Ecto neural progenitor cell (in vitro differentiated cells): ENCODE measurements at regions not wholly inside any gene's neighbourhood (a gene's known extent, or its start where the extent isn't known, plus 50 kb on each side); places are given as distances from the start of the nearest gene placed in this dataset.
"Not testable (repeated sequence)": the region's sequence is repeated elsewhere in the genome, so short reads cannot be mapped to it uniquely, and the experiment has no call there.

ENCODE experiments used
- DNase-seq: peaks from one replicate; pipeline ENCODE4 v3.0.0-alpha.2; 2018; ENCODE audit warnings: low spot score

GRCh38 chr21:32884062-32884461, 112.5 kb upstream of the PAXBP1 start:
- no peak for DNase-seq

GRCh38 chr21:32886339-32886738, 114.8 kb upstream of the PAXBP1 start:
- DNase-seq, result no peak

GRCh38 chr21:32887026-32887425, 115.5 kb upstream of the PAXBP1 start:
- DNase-seq, result no peak

- DNase-seq, result no peak
Observed at GRCh38 chr21:32888971-32889370, 117.4 kb upstream of the PAXBP1 start.

- DNase-seq, result no peak
Observed at GRCh38 chr21:32889596-32889995, 118.0 kb upstream of the PAXBP1 start.

- DNase-seq, result no peak
Observed at GRCh38 chr21:32894321-32894720, 122.8 kb upstream of the PAXBP1 start.

- DNase-seq, result no peak
Observed at GRCh38 chr21:32900814-32901213, 124.9 kb upstream of the OLIG2 start.

- no peak for DNase-seq
Observed at GRCh38 chr21:32907521-32907920, 118.2 kb upstream of the OLIG2 start.

DNA sequence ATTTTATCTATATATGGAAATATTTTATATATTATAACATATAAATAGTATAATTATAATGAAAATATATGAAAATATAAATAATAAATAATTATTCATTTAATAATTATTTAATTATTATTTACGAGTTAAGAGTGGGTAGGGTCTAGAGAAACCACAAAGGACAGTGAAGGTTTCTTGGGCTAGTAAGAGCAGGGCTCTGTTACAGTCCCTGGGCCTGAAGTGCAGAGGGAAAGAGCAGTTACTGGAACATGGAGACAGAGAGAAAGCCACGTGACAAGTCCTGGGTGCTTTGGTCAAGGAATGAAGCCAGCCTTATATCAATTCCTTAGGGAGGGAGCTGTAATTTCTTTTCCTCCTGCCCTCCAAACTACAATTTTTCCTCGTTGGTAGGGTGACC, 117.2 kb upstream of the OLIG2 start:
- DNase-seq, result no peak

- DNase-seq, result no peak
Observed at GRCh38 chr21:32909393-32909792, 116.3 kb upstream of the OLIG2 start.

GRCh38 chr21:32914424-32915039, 111.2 kb upstream of the OLIG2 start:
- DNase-seq, result no peak

GRCh38 chr21:32915099-32915498, 110.6 kb upstream of the OLIG2 start:
- DNase-seq, result no peak

DNA sequence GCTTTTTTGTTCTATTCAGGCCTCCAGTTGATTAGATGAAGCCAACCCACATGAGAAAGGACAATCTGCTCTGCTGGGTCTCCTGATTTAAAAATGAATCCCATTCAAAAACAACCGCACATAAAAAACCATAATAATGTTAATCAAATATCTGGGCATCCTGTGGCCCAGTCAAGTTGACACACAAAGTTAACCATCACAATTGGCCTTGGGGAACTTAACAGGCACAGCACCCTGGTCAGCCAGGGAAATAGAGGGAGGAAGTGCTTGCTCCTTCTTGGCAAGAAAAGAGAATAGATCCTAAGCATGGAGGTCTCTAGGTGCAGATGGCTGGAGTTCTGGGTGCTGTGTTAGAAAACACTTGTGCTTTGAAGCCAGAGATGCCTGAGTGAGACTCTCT, 109.6 kb upstream of the OLIG2 start:
- no peak for DNase-seq

- DNase-seq, result no peak
Observed at GRCh38 chr21:32916522-32917099, 109.1 kb upstream of the OLIG2 start.

DNA sequence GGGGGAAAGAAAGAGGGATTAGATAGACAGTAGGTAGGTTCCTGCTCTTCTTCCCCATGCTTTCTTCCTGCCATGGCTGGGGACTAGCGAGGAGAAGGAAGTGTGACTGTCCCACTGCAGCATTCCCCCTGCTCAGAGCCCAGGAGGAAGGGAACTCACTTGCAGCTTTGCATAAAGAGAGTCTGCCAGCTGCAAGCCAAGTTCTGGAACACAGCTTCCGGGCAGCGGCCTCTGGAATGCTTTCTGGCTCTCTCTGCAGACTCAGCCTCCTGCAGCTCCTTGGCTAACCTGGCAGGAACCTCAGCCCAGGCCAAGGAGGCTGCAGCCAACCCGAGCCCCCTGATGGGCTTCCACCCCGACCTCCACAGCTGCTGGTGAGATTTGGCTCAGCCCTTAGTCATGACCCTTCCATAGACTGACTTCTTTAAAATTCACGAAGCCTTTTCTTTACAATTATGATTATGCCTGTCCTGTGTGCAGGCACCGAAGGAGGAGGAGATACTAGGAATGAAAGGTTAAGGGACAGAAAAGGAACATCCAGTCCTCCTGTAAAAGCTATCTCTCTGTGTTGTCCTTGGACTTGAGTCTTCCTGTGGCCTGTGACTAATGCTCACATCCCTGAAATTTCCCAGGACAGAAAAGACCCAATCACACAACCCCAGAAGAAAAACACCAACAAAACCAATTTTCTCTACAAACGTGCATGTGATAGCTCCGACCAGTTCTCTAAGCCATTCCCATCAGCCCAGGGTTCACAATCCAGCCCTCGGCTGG, 108.2 kb upstream of the OLIG2 start:
- no peak for DNase-seq

DNA sequence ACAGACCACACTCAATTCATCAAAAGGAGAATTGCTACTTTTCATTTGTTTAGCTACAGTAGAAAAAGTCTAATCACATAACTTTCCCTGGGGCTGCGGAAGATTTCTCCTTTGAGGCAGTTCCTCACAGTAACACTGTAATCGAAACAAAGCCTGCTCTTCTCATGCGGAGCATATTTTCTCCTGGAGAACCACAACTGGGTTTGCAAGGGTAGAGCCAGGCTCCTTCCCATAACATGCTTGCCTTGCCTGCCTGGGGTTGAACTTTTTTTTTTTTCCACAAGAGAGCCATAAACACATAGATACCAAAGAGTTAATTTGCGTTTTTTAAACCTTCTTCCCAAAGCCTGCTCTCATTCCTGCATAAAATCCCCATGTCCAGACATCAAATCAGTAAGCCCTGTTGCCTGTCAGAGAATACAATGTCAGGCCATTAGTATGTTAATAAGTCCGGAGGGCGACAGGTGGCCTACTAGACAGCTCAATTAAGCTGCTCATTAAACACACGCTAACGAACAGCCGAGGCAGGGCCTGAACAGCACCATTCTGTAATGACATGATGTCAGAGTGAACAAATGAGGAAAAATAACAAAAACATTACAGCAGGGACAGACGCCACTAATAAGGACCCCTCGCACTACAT, 107.1 kb upstream of the OLIG2 start:
- DNase-seq, result no peak

- DNase-seq, result no peak
Observed at GRCh38 chr21:32920474-32920873, 105.3 kb upstream of the OLIG2 start.

DNA sequence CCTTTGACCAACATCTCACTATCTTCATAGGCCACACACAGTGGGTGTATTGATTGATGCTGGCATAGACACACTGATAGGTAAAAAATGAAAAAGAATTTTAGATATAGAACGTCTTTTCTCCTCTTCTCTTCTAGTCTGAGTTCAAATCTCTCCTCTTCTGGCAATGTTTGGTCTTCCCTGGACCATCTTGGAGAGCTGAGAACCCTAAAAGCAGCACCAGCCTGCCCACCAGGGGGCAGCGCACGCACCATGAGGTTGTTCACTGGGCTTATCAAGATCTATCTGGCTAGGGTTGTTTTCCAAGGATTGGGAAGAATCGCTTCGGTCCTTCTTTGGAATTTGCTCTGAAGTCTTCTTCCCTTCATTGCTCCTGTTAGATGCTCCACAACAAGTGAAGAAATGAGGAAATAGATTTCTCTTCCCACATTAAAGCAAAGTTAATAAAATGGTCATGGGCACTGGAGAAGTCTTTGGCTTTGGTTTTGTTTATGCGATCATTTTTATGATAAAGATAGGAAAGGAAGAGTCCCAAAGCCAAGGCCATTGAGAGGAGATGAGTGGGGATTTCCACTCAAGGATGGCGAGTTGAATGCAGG, 104.0 kb upstream of the OLIG2 start:
- no peak for DNase-seq

- DNase-seq, result no peak
Observed at GRCh38 chr21:32925098-32925497, 100.6 kb upstream of the OLIG2 start.

DNA sequence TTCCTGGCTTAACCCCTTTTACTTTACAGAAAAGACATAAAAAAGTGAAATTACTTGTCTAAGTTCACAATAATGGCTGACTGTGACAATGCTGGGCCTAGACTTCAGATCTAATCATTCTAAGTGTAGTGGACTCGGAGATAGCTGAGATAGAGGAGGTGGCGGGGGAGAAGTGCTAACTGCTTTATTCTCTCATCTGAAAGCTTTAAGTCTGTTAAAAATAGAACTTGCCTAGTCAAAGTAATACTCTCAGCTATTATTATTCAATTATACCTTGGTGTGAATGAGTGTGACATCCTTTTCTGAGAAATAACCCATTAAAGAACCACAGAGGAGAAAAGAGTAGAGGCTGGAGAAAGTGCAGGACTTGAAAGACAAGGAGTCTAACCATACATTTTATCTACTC, 96.1 kb upstream of the OLIG2 start:
- no peak for DNase-seq

- DNase-seq, result no peak
Observed at GRCh38 chr21:32930673-32931072, 95.1 kb upstream of the OLIG2 start.

DNA sequence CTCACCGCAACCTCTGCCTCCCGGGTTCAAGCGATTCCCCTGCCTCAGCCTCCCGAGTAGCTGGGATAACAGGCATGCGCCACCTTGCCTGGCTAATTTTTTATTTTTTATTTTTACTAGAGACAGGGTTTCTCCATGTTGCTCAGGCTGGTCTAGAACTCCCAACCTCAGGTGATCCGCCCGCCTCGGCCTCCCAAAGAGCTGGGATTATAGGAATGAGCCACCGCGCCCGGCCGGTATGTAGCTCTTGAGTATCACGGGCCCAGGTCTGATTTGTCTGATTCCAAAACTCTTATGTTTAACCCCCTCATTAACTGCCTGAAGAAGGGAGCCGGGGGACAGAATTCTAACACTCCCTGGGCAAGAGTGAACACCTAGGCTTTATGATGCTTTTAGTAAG, 91.7 kb upstream of the OLIG2 start:
- DNase-seq, result not testable (repeated sequence)

- no peak for DNase-seq
Observed at GRCh38 chr21:32934829-32935228, 90.9 kb upstream of the OLIG2 start.
